GM19240 (cell line): ENCODE measurements at regions not wholly inside any gene's neighbourhood (a gene's known extent, or its start where the extent isn't known, plus 50 kb on each side); places are given as distances from the start of the nearest gene placed in this dataset.

ENCODE experiments used
- DNase-seq: peaks from one replicate; pipeline ENCODE4 v3.0.0; 2011; ENCODE audit warnings: low spot score; ENCODE audit not compliant: insufficient read length

DNA sequence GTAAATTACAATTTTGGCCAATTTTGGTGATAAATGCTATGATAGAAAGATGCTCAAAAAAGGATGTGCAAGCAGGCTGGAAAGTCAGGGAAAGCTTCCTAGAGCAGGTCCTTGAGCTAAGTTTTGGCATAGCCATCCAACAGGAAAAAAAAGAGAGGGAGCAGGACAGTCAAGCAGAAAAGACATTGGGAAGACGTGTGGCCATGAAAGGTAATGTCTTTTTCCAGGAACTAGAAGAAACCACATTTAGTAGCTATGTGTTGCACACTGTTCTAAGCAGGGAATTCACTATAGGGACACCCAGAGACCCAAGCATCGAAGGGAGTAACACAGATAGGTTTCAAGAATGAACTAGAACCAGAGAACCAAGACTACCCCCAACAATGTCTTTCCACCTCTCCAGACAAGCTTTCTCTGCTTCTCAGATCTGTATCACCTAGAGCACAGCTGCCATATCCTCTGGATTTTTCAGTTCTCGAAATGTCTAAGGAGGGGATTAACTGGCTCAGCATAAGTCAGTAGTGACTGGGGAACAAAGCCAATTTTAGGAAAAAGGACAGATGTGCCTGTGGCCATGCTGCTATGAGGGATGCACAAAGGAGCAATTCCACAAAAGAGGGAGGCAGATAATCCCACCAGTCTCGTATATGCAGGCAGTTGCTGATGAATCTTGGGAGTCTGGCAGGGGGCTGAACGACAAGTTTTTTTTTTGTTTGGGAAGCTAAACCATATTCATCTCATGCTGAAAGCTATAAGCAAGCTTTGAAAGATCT, 97.1 kb upstream of the DAB1 start:
- no peak for DNase-seq

DNA sequence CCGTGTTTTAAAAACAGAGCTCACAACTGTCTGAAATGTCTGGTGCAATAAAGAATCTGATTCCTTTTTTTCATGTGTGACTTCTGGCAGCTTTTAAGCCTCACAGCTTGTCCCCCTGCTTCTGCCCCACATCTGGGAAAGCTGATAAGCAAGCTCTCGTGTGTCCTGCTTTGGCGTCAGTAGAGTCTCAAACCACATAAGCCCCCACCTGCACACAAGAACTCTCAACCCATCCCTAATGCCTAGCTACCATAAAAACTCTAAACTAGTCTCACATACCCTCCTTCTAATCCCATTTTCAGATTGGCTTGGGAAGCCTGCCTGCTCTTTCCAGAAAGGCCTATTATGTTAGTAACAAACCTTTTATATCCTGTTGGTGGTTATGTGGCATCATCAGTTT, 94.6 kb upstream of the DAB1 start:
- no peak for DNase-seq

DNA sequence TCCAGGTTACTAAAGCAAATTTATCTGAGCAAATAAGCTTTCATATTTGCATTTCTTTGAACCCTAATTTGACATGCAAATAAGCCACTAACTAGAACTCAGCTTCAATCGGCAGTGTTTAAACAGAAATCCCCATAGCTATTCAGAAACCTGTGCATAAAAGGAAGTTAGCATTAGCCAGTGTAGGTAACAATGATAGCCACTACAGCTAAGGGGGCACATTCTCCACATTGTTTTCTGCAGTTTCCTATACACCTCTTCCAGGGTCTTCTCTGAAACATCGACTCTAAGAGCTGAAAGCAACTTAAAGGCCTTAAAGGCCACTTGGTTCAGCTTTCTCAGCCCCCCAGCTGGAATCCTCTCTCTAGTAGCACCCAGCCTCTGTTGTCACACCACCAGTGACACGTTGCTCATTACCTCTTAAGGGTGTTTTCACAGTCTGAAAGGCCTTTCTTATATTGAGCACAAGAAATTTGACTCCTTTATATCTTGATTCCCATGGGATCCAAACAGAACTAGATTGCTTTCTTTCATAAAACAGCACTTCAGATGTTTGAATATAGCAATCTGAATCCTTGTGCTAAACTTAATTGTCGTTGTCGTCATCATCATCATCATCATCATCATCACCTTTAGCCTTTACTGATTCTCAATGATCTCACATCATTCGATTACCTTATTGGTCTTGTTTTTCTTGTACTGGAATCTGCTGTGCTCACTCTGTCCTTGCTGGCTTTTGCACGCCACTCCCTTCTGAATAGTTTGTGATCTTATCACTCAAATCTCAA, 93.9 kb upstream of the DAB1 start:
- no peak for DNase-seq

DNA sequence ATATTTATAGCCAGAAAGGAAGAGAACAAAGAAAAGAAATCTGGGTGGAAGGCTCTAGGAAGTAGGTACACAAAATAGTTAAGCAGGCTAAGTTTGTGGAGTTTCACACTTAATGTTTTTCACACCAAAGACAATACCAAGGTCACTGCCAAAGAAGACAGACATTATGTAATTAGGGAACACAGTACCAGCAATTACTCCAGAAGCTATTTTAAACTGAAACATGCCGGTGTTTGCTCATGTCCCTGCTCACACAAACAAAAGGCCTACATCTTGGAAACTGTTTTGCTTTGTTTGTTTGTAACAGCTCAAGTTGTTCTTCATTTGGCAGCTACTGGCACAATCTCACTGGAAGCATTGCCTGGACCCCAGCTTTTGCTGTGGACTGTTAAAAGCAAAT, 88.5 kb upstream of the DAB1 start:
- DNase-seq, result no peak

DNA sequence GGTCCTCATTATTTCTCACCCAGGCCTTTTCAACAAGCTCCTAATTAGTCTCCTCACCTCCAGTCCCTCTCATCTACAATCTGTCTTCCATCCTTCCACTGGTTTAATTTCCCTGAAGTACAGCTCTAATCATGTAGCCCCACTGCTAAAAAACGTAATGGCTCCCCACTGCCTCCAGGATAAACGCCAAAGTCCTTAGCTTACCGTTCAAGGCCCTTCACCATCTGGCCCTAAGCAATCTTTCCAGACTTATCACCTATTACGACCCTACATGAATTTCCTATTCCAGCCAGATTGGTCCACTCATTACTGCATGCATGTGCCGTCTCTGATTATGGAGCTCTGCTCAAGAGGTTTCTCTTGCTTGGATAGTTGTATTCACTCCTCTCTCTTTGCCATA, 83.1 kb upstream of the DAB1 start:
- DNase-seq, result no peak

DNA sequence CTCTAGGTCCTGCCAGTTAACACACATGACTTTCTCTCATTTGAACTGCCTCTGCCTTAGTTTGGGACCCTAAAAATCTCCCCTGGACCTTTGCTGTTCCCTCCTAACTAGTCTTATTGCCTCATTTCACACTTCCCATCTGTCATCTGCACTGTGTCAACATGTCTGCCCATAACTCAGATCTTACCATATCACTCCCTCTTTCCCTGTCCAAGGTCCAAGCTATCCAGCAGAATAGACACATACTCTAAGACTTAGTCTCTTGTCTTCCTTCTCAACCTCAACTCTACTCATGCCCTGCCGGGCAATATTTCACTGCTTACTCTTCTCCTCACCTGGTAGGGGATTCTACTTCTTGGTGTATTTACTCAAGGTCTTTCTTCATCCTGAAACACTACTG, 79.5 kb upstream of the DAB1 start:
- no peak for DNase-seq

DNA sequence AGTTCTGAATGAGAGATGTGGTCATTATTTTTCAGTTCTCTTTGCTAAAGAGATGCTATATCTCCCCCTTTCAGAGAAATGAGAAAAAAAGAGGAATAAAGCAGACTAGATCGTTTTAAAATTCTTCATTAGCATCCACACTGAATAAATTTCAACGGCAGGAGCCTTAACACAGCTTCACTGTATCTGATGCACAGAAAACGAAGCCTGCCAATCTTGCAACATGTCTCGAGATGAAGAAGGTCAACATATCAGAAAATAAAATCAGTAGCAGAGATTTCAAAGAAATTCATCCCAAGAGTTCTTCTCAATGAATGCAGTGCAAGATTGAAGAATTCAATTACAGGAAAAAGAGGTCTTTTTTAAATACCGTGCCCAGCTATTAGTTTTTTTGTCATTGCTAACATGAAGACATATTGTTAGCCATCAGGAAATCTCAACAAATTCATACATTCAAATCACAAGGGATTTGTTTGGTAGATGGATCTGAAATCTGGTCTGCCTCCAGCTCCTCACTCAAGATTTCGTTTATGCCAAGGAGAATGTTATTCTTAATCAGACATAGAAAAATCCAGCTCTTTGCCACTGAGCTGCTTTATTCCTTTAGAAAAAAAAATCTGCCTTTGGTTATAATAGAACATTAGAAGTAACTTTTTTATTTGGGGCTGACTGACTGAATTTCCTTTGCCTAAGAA, 76.4 kb upstream of the DAB1 start:
- DNase-seq, result no peak

DNA sequence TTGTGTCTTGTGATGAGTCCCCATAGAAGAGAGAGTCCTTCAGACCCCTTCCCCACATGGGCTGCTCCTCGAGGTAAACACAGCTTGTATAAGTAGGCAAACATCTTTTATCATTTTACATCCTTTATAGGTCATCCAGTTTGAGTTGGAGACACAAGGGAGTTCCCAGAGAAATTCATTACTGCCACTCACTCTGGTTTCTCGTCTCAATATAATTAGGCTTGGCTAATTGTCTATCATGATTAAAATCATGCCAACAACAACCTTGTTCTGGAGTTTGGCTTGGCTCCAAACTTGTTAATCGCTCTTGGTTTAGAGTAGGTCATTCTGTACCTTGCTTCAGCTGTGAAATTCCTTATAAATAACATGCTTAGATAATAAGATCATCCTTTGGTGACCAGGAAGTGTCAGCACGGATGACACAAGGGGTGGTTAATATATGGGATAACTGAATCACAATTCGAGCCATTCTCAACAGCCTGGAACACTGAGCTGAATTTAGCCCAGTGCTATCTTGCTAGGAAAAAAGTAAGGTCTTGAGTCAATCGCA, 70.7 kb upstream of the DAB1 start:
- no peak for DNase-seq

DNA sequence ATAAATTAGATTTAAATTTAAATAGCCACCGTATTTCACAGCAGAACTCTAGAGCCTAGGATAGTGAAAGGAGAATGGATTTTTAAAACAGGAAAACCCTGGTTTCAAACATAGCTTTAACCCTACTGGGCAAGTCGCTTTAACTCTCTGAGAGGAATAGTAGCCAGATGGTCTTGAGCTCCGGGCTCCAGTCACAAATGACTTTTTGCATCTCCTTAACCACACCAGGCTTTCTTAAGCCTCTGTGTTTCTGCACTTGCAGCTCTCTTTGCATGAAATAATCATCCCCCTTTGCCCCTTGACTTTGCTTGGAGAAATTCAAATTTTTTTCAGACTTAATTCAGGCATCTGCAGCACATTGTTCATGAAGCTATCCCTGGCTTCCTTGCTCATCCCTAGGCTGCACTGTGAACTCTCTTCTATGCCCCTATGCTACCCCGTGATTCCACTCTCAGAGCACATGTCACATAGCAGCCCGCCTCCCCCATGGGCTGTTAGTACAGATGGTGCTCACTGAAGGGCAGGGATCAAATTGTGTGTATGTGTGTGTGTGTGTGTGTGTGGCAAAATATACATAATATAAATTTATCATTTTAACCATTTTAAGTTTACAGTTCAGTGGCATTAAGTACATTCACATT, 68.8 kb upstream of the DAB1 start:
- DNase-seq, result no peak

DNA sequence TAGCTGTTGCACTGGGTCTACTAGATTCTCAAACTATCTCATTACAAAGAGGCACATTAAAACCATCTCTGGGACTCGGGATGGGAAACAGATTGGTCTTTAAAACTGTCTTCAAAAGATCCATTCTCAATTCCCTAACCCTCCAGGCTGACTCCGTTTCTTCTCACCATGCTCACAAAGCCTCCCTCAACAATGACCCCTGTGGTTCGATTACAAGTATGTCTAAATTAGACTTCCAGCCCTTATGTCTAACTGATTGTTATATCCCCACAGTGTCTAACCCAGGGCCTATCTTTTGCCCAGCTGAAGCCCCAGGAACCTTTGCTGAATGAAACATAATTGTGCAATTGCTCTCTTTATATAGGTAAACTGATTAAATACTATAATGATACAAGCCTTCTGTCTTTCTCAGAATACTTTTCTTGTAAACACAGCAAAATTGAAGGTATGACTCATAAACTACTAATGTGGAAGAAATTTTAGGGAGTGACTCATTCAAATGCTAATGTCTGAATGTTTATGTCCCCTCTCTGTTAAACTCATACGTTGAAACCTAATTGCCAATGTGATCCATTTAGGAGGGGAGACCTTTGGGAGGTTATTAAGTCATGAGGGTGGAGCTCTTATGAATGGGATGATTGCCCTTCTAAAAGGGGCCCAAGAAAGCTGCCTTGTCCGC, 65.6 kb upstream of the DAB1 start:
- DNase-seq, result no peak

DNA sequence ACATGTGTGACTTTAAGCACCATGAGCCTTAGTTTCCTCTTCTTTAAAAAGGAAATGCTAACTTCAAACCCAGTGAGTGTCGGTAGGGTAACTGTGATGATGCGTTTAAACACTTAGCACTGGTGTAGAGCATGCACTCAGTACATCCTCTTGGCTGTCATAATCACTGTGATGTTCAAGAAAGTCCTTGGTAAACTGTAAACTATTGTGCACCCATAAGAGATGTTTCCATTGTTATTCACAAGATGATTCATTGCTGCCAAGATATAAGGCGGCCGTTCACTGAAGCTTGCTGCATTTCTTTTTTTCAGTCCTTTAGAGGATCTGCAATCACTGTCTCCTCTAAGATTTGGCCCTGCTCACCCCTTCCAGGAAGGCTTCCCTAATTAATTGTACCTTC, 61.8 kb upstream of the DAB1 start:
- no peak for DNase-seq

DNA sequence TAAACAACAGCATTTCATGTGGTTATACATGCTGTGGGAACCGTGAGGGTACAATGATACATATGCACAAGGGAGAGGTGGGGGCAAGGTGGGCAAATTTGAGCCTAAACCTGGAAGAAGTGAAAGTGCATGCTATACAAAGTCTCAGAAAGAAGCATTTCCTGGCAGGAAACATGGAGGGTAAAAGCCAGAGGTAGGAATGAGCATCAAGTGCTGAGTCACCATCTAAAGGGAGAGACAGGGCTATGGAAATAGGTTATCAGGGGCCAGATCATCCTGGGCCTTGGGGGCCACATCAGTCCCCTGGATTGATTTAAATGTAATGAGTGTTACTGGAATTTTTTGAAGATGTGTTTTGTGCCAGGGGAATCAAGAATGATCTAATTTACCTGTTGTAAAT, 60.1 kb upstream of the DAB1 start:
- DNase-seq, result no peak

DNA sequence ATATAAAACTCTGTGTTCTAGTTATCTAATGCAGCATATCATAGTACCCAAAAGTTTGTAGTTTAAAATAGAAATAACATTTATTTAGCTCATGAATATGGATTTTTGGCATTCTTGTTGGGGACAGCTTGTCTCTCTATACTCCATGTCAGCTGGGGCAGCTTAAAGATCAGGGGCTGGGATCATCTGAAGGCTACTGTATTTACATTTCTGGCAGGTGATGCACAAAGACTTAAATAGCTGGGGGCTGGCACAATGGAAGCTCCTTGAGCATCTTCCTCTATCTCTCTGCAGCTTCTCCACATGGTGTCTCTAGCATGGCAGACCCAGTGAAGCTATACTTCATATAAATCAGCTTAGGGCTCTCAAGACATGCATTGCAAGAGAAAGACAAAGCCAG, 55.6 kb upstream of the DAB1 start:
- no peak for DNase-seq

DNA sequence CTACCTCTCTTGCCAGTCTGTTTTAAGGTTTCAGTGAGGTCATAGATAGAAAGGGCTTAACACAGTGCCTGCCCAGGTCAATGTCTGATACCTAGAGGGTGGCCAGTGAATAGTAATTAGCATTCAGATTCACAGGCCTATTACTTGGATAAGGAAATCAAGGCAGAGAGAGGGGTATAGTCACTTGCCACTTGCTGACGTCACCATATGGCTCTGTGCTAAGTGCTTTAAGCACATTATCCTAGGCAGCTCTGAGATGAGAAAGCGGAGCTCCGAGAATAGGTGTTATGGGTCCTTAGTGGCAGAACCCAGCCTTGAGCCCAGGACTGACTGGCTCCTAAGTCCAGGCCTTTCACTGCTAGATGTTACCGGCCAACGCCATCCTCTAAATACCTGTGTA, 51.5 kb upstream of the DAB1 start:
- no peak for DNase-seq

DNA sequence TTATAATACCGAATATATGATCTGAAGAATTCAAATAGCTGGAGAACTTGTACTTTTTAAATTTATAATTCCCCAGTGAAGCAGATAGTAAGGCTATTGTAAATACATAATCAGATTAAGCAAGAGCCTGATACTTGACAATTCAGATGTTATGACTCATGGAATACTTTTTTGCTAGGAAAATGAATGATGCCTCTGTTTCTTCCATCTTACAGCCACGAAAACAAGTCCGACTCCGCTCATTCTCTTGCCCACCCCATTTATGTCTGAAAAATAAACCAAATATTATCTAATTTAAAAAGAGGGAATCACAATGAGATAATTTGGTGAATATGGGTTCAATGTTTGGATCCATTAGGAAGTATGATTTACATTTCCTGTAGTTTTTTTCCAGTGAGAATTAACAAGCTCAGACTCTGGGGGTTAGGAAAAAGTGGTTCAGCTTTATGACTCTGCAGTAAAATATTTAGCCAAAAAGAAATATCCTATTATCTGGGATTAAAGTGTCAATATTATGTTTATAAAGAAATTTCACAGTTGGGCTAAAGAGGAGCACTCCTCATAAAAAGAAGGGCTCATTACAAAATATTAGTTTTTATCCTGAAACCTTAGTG, 50.4 kb upstream of the DAB1 start:
- no peak for DNase-seq
